Right ventricle myocardium inferior (tissue), 1 donor: ENCODE measurements at regions not wholly inside any gene's neighbourhood (a gene's known extent, or its start where the extent isn't known, plus 50 kb on each side); places are given as distances from the start of the nearest gene placed in this dataset.

Experiments used
- ATAC-seq: fragments of 200-7000 bp; cut with Tn5 transposase; one replicate; pipeline ENCODE4 v1.9.1; 2020; ENCODE audit warnings: mild to moderate bottlenecking, moderate library complexity
- DNase-seq: peaks from one replicate; pipeline ENCODE4 v3.0.0; 2021; ENCODE audit errors: missing footprints
- intact Hi-C: fragments of 100-400 bp; cut with DNase I; formaldehyde crosslinking; loops from one replicate; pipeline ENCODE4 v1.11.0; 2022
- donor health status: DM: no; HTN: yes; CAD: no; lungs with severe emphysema.

GRCh38 chr6:113290684-113291083 is 566.5 kb upstream of the MARCKS start:
- DNase-seq (no peak), ATAC-seq (no peak)
- intact Hi-C loops, result no loop called here

DNA sequence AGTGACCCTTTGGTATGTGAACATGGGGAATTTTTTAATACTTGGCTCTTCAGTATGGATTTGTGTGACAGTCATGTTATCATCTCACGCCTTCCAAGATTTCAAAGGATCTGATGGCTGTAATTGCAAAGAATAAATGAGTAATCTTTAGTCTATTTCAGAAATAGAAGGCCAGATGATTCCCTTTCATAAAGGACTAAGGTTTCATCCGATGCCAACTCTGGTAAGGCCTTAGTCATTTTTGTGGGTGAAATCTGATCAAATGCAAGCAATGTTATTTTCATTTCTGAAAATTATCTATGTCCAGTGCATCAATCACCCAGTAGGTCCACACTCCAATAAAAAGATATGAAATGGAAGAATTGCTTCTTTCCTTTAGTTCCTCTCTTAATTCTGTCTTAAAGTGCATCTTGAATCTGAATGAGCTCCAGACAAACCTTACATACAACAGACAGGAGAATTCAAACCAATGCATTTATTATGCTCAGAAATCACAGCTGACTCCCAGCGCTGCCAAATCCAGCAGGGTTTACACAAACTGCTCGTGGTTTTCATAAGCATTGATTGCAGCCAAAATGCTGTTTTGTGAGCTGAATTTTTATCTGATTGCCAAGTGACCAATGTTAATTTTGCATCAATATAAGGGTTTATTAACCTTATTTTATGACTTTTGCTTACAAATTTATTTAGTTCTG is 565.2 kb upstream of the MARCKS start:
- no peak for ATAC-seq
- intact Hi-C loops, result no loop called here
- peak; percentile 39 for DNase-seq

DNA sequence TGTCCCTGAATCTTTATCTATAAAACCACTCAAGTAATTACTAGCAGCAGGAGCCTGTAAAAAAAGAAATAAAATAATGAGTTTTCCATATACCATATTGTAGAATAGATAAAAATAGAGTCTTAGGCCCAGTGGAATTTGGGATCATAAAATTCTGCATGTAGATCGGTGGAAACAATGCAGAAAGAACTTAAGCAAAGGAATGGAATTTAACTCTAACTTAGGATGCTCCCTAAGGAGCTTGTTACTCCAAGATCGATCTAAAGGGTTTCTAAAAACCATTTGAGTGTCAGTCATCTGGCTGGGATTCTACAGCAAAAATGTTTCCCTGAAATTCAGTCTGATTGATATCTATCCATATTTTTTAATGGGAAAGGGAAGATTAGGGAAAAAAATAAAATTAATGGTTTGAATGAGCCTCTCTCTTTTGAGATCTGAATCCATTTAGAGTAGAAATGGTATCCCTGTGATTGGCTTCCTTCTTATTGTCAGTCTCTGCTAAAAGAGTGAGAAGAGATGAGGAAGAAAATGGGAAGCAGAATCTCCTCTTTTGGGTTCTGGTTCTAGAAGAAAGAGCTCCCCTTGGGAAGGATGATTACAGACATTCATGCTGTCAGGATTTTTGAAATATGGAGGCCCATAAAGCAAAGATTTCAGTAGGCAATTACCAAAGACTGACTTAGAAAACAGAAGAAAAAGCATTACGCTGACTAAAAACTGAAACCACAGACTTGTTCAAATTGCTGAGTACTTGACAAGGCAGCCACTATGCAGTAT is 564.3 kb upstream of the MARCKS start:
- no peak for ATAC-seq
- intact Hi-C loops, result no loop called here
- no peak for DNase-seq

- DNase-seq, result no peak
- no peak for ATAC-seq
- intact Hi-C loops, result no loop called here
Measured at GRCh38 chr6:113293423-113293740, 563.8 kb upstream of the MARCKS start.

- no peak for DNase-seq
- ATAC-seq, result no peak
- intact Hi-C loops, result no loop called here
Measured at GRCh38 chr6:113299531-113299930, 557.6 kb upstream of the MARCKS start.

DNA sequence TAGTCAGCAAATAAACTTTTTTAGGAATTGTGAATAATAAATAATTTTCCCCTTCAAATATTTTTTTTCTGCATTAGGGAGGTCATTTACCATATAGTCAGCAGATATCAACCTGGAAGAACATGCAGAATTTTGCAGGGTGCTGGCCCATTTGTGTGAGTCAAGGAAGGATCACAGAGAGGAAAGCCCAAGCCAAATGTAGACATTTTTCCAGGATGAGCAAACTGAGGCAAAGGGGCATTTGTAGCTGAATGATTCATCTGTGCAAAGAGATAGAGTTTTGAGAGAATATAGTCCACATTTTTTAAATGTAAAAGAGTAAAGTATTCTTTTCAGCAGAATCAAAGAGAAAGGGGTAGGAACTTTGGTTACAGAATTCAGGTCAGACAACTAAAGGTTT is 555.5 kb upstream of the MARCKS start:
- intact Hi-C loops, result no loop called here
- no peak for DNase-seq
- no peak for ATAC-seq

DNA sequence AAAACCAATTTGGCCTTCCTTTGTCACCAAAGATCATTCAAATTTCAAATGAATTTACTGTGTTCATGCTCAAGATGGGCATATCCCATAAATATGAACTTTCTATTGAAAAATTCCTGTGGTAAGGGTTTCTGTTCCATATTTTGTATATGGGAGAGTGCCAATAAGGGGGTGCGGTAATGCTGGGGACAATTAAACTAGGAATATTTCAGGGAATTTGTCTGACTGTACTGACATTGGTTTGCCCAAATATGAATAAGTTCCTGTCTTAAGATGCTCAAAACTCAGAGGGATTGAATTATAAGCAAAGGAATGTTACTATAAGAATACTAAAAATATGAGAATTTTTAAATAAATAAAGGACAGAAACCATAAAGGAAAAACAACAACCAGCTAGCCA is 553.0 kb upstream of the MARCKS start:
- intact Hi-C loops, result no loop called here
- ATAC-seq (no peak), DNase-seq (no peak)

GRCh38 chr6:113306552-113307145 is 550.5 kb upstream of the MARCKS start:
- intact Hi-C loops, result loop anchor here (1.0 to 5.0 kb wide), 2 partner anchors 51 to 553 kb away; no protein-coding TSS in a partner anchor
- ATAC-seq (no peak), DNase-seq (peak; percentile 73)

DNA sequence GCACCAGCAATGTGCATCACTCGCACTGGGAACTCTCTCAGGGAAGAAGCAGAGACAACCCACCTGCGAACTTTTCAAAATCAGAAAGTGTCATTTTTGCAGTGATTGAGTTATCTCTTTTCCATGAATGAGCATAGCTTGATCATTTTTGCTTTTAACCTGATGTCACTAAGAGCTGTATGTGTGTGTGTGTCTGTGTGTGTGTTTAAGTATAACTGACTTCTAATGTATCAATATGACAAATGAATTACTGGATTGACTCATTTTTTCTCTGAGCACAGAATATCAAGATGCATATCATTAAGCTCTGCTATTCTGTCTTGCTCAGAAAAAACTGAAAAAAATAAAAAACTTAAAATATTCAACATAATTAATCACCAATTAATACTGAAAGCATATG is 548.9 kb upstream of the MARCKS start:
- intact Hi-C loops, result loop anchor here (5.0 kb wide), 1 partner anchor 49 kb away; no protein-coding TSS in a partner anchor
- ATAC-seq (no peak), DNase-seq (no peak)

- intact Hi-C loops, result no loop called here
- DNase-seq (no peak), ATAC-seq (no peak)
Measured at GRCh38 chr6:113313841-113314240, 543.3 kb upstream of the MARCKS start.

DNA sequence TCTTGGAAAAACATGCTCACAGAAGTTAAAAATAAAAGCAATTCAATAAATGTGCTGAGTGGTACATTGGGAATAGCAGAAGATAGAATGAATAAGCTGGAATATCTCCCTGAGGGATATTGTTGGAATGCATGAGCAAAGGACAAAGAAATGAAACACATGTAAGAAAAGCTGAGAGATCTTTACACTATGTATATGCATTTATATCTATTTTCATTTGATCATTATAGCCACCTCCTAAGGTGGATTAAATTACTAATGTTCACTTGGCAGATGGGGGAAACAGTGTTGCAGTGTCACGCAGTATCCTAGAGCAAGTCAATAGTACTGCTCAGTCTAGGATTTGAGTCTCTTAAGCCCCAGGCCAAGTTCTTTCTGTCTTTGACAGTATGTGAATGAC is 542.0 kb upstream of the MARCKS start:
- ATAC-seq (peak; percentile 42), DNase-seq (no peak)
- intact Hi-C loops, result no loop called here

DNA sequence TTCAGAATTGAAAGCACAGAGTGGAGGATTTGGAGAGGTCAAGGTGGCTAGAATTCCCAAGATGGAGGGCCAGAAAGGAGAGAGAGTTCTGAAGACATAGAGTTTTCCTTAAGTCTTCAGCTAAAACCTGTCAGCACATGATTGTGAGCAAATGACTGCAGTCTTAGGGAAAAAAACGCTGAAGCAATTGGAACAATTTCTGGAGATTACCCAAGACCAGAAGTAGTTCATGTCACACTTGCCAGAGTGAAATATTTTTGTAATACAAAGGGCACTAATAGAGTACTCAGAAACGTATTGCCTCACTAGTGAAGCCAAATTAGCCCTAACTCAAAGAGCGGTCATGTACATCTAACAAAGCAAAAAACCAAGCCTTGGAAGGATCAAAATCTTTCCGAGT is 541.3 kb upstream of the MARCKS start:
- DNase-seq (no peak), ATAC-seq (peak; percentile 81)
- intact Hi-C loops, result no loop called here

DNA sequence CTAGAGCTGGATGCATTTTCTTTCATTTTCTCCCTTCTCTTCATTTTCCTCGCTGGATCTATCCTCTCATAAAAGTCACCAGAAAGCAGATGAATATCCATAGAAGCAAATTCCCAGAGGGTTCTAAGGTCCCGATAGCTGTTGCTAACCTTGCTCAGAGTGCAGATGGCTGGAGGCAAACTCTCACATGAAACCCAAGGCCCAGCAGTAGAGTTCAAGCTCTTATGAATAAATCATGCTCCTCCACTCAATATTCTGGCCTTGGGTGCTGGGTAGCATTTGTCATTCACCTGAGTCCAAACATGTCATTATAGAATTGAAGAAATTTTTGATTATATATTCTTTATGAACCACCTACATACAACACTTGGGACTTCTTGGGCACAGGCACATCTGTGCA is 539.7 kb upstream of the MARCKS start:
- intact Hi-C loops, result no loop called here
- DNase-seq (no peak), ATAC-seq (no peak)

- DNase-seq (no peak), ATAC-seq (no peak)
- intact Hi-C loops, result no loop called here
Measured at GRCh38 chr6:113317891-113318574, 539.1 kb upstream of the MARCKS start.

DNA sequence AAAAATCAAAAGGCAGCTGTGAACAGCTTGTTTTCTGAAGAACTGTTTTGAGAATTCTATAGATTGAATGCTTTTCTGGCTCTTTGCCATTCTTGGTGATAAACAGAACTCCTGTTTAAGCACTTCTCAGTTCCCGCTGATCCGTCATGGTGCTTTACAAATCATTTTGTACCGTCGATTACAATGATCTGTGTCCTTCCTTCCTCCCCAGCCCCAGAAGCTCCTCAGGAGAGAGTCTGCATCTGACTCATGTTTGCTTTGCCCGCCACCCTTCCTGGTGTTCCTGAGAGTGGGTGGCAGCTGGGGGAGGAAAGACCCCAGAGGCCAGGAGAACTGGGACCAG is 538.6 kb upstream of the MARCKS start:
- DNase-seq, result no peak
- ATAC-seq, result no peak
- intact Hi-C loops, result no loop called here

DNA sequence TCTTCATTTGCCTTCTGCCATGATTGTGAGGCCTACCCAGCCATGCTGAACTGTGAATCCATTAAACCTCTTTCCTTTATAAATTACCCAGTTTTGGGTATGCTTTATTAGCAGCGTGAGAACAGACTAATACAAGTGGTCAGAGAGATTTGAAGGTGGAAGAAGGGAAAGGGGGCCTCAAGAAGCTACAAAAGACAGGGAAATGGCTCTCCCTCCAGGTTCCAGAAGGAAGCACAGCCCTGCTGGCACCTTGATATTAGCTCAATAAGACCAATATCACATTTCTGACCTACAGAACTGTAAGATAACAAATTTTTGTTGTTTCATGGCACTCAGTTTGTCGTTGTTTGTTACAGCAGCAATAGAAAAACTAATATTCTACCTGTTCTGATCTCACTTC is 536.5 kb upstream of the MARCKS start:
- no peak for ATAC-seq
- intact Hi-C loops, result no loop called here
- no peak for DNase-seq

DNA sequence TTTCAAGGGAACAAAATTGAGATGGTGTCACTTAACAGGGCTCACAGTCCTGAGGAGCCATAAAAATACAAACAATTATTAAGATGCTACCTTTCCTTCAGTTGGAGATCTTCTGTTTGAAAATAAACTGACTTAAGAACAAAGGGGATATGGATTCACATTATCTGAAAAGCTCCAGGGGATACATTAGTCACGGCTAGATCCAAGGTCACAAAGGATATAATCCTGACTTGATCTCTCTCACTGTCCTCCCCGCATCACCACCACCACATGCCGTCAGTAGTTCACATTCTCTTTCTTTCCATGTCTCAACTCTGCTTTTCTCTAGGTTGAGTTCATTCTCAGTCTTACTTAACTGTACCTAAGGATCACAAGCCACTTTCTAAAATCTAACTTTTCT is 530.4 kb upstream of the MARCKS start:
- intact Hi-C loops, result no loop called here
- ATAC-seq (no peak), DNase-seq (no peak)

- DNase-seq, result no peak
- intact Hi-C loops, result no loop called here
- ATAC-seq, result peak; percentile 81
Measured at GRCh38 chr6:113328886-113329381, 528.2 kb upstream of the MARCKS start.

GRCh38 chr6:113329942-113330635 is 527.1 kb upstream of the MARCKS start:
- ATAC-seq (no peak), DNase-seq (no peak)
- intact Hi-C loops, result no loop called here
